Glomerular visceral epithelial cell (primary cell): ENCODE measurements at regions not wholly inside any gene's neighbourhood (a gene's known extent, or its start where the extent isn't known, plus 50 kb on each side); places are given as distances from the start of the nearest gene placed in this dataset.
"Not testable (repeated sequence)": the region's sequence is repeated elsewhere in the genome, so short reads cannot be mapped to it uniquely, and the experiment has no call there.

Experiments used
- DNase-seq: peaks from one replicate; pipeline ENCODE4 v3.0.0-alpha.2; 2016; ENCODE audit errors: extremely low spot score

DNA sequence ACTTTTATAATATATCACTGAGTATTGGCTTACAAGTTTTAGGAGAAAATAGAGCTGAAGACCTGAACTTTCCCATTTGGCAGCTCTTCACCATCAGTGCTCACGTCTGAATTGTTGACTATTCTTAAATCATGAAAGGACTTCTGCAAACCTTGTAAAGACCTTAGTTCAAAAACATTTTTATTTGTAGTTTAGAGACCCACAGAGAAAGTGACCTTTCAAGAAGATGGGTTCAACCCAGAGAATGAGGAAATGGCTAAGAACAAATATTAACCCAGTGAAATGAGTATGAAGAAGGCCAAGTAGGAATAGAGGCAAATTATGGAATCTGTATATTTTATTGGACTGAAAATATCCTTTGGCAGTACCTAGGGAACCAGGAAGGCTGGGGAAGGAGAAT is 1151.1 kb downstream of the GATA3 start:
- DNase-seq, result no peak

DNA sequence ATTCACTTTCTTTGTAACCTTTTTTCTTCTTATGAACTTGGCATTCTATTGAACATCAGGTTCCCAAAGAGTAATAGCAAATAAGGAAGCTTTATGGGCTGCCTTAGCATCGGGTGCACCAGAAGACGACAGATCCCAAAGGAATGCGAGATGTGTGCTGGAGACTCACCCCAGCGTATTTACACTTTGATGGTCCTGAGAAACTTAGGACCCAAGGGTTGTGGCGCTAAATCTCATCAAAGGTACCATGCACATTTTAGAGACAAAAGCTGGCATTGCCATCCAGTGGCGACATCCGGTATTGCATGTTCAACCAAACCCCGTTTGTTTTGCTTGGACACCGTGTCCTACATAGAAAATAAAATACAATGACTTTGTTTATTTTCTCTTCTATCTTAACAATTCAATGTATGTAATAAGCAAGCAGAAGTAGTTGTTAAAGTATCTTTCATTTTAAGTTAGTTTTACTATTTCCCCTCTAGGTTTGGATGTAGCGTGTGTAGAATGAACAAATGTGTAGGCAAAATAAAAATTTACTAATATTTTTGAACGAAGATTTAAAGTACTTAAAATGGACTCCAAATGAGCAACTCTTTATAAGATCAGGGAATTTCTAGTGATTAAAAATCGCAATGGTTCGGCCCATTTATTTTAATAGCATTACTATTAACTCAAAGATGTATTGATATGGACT is 1154.8 kb downstream of the GATA3 start:
- peak; percentile 25 for DNase-seq

DNA sequence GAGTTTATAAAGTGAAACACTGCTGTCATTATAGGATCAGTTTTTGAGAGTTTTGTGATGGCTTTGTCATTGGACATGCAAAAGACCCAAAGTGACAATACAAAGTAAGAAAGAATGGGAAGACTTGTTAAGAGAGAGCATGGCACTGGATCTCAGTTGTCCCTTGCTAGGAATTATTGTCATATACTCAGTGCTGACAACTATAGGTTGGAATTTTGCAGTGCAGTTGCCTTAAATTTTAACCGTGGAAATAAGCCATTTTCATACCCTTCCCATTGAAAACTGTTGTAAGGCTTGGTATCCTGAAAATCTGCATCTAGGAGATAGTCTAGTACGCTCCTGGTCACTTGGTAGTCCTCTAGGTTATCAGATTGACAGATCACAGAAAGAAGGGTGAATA is 1156.7 kb downstream of the GATA3 start:
- DNase-seq, result no peak

DNA sequence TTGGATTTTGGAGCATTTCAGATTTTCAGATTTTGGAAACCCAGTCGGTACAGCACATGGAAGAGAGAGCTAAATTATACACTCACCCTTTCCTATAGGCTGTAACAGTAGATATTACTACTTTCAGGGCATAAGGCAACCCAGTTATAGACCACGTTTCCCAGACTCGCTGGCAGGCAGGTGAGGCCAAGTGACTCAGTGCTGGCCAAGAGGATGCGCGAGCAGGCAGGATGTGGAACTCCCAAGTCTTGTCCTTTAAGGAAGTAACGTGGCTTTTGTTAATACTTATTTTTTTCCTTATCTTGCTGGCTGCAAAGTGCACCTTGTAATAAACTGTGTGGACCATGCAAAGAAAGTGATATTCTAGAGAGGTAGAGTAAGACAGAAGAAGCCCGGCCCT is 1160.1 kb downstream of the GATA3 start:
- no peak for DNase-seq

DNA sequence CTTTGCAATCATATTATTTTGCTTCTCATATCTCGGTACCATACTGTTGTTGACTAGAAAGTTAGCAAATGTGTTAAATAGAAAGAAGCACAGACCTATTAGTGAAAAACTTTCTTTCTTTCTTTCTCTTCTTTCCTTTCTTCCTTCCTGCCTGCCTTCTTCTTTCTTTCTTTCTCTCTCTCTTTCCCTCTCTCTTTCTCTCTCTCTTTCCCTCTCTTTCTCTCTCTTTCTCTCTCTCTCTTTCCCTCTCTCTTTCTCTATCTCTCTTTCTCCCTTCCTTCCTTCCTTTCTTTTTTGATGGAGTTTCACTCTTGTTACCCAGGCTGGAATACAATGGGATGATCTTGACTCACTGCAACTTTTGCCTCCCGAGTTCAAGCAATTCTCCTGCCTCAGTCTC is 1160.6 kb downstream of the GATA3 start:
- DNase-seq, result no peak

DNA sequence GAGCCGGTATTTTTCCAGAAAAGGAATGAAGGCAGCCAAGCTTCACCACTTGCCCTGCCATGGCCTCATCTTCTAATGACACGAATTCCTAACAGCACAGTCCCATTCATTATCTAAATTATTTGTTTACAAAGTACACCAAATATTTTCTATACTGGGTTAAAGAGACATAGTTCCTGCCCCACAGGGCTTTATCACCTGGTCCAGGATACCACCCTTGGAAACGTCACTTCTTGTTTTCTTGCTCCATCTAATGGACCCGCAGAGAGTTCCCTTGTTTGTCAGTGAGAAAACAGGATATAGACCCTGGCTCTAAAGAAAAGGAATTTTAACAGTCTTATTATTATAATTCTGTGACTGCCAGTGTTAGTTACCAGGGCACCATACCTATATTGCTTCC is 1165.4 kb downstream of the GATA3 start:
- no peak for DNase-seq

DNA sequence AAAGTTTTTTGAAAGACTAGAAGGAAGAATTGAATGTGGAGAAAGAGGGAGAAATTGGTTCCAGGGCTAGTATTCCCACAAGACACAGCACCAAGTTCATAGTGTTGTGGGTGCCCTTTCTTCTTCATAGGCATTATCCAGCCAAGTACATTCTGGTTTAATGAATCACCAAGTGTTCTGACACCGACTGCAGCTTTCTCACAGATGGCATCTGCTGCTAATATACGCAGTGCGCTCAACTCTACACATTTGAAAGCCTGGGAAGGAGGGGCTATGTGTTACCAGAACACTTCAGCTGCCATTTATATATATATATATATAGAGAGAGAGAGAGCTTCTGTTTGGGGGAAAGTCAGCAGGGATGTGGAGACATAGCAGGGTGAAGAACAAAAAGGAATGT is 1168.4 kb downstream of the GATA3 start:
- no peak for DNase-seq

DNA sequence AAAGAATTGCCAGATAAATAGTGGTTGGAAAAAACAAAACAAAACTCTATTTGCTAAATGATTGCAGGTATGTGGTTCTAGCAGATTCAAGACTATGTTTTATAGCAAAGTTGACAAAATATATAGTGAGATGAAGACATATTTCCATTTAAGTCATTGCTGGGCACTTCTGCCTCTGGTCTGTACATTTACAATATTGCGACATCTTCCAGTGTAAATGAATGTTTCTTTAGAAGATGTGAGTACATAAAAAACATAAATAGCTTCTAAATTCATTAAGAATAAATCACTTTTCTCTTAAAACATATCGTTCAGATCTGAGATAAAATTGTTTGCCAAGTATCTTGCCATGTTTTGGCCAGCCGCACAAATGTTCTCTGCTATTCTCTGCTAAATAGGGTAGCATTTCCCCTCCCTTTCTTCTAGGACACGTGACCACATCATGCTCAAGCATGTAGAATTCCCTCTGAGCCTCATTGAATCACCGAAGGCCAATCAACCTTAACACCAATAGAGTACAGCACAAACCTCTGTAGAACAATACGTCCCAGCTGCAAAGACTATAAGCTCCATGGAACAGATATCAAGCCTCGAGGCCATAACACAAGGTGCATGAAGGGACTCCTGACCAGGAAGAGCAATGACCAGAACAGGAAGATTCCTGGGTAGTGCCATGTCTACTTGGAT is 1173.3 kb downstream of the GATA3 start:
- DNase-seq, result no peak

DNA sequence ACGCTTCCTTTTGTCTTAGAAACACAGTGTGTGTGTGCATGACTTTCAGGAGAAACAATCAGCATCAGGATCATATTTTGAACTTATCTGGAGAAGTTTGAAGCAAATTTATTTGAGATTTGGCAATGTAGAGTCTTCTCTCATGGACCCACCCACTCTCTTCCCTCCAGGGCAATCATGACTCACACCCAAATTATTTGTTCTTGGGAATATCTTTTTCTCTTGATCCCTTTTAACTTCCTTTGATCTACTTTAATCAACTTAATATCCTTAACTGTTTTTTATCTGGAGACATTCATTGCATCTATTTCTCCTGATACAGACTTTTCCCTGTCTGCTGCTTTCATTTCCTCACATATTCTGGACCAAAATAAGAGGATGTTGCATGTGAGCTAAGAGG is 1174.3 kb downstream of the GATA3 start:
- DNase-seq, result no peak

DNA sequence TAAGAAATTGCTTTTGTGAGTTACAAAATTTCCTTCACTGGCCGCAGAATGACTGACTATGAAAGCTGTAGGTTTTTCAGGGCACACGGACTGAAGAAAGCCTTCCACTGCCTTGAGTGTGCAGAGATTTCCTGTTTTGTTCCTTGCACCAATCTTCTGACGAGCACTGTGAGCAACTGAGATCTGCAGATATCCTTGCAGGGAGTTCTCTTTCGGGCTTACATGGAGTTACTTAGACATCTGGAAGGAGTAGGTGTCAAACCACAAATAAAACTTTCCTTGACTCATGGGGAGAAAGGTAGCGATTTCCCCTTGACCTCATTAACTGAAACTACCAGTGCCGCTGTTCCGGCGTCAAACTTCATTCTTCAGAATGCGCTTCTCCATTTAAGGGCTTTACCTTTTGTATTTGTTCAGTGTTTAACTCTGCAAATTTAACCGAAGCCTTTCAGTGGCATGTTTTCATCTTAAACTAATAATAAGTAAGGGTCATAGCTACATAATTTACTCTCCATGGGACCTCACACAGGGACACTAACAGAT is 1175.3 kb downstream of the GATA3 start:
- no peak for DNase-seq

DNA sequence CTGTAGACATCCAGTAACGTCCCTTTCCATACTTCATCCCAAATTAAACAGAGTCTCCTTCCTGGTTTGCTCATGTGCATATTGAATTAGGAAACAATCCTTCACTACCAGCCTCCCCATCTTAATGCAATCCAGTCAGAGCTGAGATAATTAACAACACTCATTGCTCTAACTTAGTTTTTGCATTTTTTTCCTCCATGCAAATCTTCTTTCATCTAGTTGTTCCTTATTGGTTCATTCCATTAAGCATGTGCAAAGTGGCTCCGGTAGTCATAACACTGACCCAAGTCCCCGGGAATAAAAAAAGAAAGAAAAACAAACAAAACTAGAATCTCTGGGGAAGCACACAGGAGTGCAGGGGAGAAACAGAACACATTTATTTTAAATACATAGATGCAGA is 1176.1 kb downstream of the GATA3 start:
- DNase-seq, result no peak

DNA sequence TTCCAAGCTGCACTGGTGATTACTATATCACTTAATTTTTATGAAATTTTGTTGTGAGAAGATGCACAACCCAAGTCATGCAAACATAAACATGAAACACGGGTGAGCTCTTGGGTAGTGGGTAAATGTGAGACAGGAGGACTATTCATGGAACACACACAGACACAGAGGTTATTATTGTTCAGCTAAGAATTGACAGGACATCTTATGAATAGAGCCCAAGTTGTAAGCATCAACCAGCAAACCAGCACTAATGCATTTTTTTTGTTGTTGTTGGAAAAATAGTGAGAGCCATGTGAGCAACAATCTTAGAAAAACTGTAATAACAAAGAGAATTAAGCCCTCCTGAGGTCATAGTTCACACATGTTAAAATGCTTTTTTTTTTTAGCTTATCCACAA is 1179.7 kb downstream of the GATA3 start:
- no peak for DNase-seq

DNA sequence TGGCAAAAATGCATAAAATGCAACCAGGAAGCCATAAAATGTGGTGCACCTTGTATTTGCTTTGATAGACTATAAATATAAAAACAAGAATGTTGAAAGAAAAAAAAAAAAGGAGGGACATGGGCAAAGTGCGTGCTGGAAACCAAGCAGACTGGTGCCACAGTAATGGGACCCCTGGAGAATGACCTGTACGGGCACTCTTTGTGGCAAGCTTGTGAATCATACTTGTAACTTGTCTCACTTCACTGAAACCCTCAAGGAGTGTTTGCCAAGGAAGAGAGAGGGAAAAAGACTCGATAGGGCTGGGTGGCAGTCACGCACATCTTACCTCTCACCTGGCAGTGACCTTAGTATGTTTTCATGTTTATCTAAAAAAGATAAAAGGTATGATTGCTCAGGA is 1183.6 kb downstream of the GATA3 start:
- no peak for DNase-seq

DNA sequence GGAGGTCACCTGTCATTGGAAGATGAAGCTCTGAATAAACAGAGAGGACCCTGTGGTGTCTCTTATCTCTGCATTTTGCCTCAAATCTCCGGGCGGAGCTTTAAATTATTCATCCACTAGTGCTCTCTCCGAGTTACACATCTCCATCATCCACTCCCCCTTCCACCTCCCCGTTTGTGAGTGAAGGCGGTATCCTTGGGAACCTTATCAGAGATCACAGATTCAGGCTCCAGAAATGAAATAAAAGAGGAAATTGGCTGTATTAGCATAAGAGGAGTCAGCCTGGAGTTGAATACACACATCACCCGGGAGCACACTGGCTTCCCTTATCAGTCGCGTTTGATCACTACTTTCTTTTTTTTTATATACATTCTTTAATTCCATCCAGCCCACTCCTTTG is 1184.8 kb downstream of the GATA3 start:
- no peak for DNase-seq

DNA sequence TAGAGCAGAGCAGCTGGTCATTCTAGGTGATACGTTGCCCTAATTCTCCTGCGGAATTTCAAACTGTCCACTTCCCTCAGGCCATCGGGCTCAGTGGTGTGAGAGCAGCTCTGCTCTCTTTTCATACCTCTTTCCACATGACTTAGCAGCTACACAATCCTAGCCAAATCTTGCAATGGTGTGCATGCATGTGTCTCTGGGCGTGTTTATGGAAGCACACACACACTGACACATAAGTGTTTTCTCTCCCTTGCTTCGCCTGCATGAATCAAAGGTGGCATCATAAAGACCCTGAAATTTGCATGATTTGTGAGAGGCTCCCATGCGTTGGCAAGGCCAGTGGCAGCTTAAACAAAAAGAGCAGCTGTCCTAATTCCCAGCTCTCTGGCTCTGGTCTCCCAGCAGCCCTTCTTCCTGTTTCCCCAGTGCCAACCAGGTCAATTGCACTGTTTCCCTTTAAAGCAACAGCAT is 1189.5 kb downstream of the GATA3 start:
- no peak for DNase-seq

DNA sequence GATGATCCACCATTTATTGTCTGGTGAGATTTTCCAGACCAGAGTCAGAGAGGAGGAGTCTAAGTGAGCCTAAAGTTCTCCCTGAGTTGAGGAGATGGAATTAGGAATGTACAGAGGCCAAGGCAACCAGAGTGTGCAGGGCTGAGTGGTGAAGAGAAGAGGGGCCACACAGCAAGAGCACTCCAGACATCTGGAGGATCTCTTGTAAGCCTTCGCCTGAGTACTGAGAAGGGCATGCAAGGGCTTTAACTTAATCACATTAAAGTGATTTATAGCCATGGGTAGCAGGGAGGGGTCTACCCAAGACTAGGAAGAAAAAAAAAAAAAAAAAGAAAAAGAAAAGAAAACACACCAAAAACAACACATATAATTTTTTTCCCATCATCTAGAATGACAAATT is 1190.4 kb downstream of the GATA3 start:
- DNase-seq, result no peak

DNA sequence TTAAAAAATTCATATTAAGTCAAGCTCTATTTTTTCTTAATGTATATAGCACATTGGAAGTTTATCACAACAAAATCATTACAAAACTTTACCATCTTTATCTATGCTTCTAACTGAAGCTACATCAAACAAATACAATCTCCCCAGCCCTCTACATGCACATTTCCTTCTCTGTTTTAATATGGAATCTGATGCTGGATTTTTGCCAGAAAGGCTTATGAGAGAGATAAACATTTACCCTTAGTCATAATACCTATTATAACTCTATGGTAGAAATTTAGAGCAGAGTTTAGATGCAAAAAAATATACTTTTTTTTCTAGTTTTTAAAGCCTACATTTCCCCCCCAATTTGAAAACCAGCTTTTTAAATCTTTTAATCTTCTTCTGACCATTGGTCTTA is 1198.6 kb downstream of the GATA3 start:
- no peak for DNase-seq

DNA sequence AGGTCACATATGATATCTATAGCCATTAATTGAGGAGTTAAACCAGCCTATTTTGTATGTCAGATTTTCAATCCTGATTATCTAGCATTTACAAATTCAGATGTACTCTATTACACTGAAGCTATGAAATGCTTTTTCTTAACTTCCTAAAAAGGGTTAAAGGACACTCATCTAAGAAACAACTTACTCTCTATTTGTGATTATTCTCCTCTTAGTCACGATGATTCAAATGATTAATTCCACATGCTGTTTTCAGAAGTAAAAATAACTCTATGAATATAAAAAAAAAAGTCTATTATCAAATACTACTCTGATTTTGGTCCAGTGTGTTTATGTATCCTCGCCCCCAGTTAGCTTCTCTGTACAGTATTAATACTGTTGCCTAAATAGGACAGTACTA is 1199.9 kb downstream of the GATA3 start:
- DNase-seq, result no peak

DNA sequence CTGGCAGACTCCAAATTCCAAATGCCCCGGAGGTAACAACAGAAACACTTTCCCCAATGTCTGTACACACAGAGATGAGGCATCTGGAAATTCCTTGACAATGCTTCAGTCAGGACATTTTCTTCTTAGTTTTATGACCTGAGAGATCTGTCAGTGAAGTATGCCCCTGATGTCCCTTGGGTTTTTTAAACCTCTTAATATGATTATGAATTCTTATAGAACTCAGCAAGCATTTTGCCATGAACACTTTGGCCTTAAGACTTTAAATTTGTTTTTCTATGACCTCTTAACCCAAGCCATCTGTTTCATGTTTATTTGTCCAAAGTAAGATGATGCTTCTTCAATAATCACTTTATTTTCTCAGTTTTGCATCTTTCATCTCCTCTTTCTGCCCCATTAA is 1206.2 kb downstream of the GATA3 start:
- no peak for DNase-seq

DNA sequence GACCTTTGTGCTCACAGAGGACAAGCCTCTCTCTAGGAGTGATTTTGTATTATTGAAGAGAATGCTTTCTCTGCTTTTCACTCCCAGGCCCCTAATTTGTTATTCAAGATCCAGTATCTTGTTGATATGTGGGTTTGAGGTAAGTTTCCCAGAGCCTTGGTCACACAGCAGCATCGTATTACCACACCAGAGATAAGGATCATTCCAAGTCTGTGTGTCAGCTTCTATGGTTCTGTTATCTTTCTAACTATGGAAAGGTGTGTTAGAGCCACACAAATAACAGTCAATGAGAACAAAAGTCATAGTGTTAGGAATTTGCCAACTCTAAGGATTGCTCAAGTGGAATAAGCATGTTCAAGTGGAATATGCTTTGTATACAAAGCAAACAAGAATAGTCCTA is 1208.3 kb downstream of the GATA3 start:
- no peak for DNase-seq

DNA sequence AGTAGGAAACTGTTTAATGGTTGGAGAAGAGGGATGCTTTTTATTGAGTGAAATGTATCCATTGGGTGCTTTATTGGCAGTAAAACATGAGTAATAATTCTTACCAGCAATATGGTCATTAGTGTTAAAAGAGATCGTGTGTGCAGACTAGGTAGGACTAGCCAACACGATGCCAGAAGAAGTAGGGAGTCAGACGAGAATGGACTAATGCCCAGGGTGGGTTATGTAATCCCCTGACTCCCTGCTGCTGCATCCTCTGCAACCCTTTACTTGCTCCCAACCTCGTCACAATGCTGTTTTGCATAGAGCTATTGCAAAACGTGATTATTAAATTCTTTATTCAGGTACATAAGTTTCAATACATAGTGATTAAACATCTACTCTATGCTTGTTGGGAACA is 1213.7 kb downstream of the GATA3 start:
- DNase-seq, result no peak

DNA sequence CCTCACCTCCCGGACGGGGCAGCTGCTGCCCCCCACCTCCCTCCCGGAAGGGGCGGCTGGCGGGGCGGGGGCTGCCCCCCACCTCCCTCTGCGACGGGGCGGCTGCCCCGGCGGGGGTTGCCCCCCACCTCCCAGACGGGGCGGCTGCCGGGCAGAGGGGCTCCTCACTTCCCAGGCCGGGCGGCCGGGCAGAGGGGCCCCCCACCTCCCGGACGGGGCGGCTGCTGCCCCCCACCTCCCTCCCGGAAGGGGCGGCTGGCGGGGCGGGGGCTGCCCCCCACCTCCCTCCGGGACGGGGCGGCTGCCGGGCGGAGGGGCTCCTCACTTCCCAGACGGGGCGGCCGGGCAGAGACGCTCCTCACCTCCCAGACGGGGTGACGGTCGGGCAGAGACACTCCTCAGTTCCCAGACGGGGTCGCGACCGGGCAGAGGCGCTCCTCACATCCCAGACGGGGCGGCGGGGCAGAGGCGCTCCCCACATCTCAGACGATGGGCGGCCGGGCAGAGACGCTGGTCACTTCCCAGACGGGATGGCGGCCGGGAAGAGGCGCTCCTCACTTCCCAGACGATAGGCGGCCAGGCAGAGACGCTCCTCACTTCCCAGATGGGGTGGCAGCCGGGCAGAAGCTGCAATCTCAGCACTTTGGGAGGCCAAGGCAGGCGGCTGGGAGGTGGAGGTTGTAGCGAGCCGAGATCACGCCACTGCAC is 1218.8 kb downstream of the GATA3 start:
- DNase-seq, result not testable (repeated sequence)
